Astrocyte of the spinal cord (primary cell): ENCODE measurements at regions not wholly inside any gene's neighbourhood (a gene's known extent, or its start where the extent isn't known, plus 50 kb on each side); places are given as distances from the start of the nearest gene placed in this dataset.

Source experiments
- DNase-seq: peaks from one replicate; pipeline ENCODE4 v3.0.0; 2011; ENCODE audit warnings: low read depth, low spot score
- H3K4me3 ChIP-seq: 2 replicates; pipeline ENCODE4 v1.5.1; 2011; ENCODE audit warnings: low read depth, mild to moderate bottlenecking, low read length, moderate library complexity
- CTCF ChIP-seq: IDR thresholded peaks from 2 replicates; pipeline ENCODE4 v1.5.1; 2012; ENCODE audit warnings: low read depth, mild to moderate bottlenecking, low read length, inconsistent platforms
- in situ Hi-C: cut with HindIII; loops from 2 replicates; pipeline ENCODE4 v1.10.0; 2017; ENCODE audit warnings: low sequenced_read_pairs

DNA sequence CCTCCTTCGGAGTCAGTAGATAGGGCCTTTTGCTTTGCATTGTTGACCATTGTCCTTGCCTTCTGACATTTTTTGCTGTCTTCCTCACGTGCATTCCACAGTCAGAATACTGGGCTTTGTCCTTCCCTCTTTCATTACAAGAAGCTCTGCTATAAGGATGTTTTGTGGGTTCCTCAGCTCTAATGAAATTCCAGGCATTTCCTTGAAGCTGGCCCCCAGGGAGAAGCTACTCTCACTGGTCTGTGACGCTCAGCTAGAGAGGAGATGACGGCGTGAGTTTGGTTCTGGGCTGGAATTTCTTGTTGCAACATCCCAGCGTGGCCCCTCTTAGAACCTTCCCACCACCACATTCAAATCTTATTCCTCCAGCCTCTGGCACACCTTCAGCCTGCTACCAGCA, 210.2 kb downstream of the TJP1 start:
- peak; percentile 90 for DNase-seq
- no peak overlapping the region for H3K4me3 ChIP-seq
- in situ Hi-C loops = no loop called here
- no peak for TF ChIP-seq CTCF

DNA sequence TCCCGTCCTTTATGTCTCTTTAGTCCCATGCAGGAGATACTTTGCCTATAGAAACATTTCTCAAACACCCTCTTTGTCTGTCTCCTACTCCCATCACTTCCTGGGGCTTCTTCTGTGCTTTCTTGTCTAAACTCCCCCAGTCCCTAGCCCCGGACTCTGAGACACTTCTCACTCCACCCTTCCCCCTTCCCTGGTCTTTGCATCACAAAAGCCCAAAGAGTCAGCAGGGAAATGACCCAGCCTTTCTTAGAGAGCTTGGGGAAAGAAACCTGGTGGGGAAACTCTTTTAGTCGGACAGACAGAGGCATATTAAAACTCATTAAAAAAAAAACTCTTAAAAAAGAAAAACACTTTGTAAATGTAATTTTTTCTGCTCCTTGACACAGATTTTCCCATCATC, 211.2 kb downstream of the TJP1 start:
- TF ChIP-seq CTCF = no peak
- H3K4me3 ChIP-seq = no peak overlapping the region
- DNase-seq = no peak
- in situ Hi-C loops = no loop called here

- peak; percentile 40 for DNase-seq
- no peak overlapping the region for H3K4me3 ChIP-seq
- in situ Hi-C loops = no loop called here
- TF ChIP-seq CTCF = no peak
Measured at GRCh38 chr15:29601811-29602210, 220.5 kb downstream of the TJP1 start.

GRCh38 chr15:29600262-29600661, 222.0 kb downstream of the TJP1 start:
- no peak for DNase-seq
- in situ Hi-C loops = no loop called here
- no peak for TF ChIP-seq CTCF
- no peak overlapping the region for H3K4me3 ChIP-seq

DNA sequence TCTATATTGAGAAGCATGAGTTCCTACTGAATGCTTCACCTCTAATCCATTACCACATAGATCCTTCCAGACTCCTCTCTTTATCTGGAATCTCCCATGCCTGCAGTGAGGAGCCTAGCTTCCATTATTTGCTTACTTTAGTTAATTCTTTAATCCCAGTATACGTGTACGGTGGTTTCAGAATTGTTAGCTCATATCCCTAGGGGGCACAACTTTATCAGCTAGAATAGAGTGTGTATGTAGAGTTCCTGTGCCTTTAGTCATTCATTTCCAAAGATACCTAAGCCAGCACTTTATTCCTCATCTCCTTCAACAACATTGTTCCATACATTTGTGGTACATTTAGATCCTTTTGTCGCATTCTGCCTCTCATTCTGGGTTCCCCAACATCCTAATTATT, 226.0 kb downstream of the TJP1 start:
- no peak for TF ChIP-seq CTCF
- peak; percentile 32 for DNase-seq
- H3K4me3 ChIP-seq = no peak overlapping the region
- in situ Hi-C loops = no loop called here

- no peak overlapping the region for H3K4me3 ChIP-seq
- no peak for DNase-seq
- no peak for TF ChIP-seq CTCF
- in situ Hi-C loops = no loop called here
Measured at GRCh38 chr15:29593629-29594028, 228.6 kb downstream of the TJP1 start.

DNA sequence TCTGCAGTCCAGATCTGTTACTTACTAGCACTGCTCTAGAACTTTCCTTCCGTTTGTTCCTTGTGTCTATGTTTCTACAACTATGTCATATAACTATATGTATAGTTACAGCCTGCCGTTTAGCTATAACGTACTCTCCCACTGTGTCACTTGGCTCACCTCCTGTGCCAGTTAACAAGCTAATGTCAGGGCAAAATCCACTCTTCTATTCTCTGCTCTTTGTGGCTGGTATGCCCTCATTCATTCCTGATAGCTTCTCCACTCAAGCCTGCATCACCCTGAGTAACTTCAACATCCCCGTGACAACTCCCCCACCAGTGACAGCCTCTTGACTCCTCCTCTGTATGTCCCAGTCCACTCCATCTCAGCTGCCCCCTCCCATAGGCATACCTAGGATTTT, 229.2 kb downstream of the TJP1 start:
- in situ Hi-C loops = no loop called here
- no peak for TF ChIP-seq CTCF
- H3K4me3 ChIP-seq = no peak overlapping the region
- DNase-seq = no peak
